ENCODE measurements at regions not wholly inside any gene's neighbourhood (a gene's known extent, or its start where the extent isn't known, plus 50 kb on each side); places are given as distances from the start of the nearest gene placed in this dataset.

- TF ChIP-seq CTCF (conservative IDR thresholded peaks at IDR 0.05; ENCODE audit: low read length) (no peak), EZH2phosphoT487 (IDR thresholded peaks at IDR 0.05; ENCODE audit: borderline replicate concordance) (no peak)
These were observed 243.0 kb upstream of the FSTL5 start for GRCh38 chr4:162406637-162407365.

Measured in Loucy (cell line).